HG02610 (cell line): ENCODE measurements at regions not wholly inside any gene's neighbourhood (a gene's known extent, or its start where the extent isn't known, plus 50 kb on each side); places are given as distances from the start of the nearest gene placed in this dataset.
"Not testable (repeated sequence)": the region's sequence is repeated elsewhere in the genome, so short reads cannot be mapped to it uniquely, and the experiment has no call there.

Experiments used
- ATAC-seq: cut with Tn5 transposase; IDR thresholded peaks from one replicate; pipeline ENCODE4 v1.9.1; 2021; ENCODE audit warnings: mild to moderate bottlenecking, moderate library complexity; ENCODE audit not compliant: unreplicated experiment

DNA sequence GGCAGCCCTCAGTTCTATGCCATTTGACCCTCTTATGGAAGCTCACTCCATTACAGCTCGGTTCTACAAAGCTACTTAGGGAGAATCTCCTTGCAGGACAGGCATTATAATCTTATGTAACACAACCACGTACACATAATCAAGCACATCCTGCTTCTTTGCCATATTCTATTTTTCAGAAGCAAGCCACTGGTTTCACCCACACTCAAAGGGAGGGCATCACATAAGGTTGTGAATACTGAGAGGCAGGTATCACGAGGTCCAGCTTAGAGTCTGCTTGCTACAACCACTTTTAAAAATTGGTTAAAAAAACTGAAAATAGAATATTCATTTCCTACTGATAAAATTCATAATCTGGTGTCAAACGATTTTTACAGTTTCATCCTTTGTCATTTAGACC, 589.2 kb downstream of the SLC16A7 start:
- no peak for ATAC-seq

DNA sequence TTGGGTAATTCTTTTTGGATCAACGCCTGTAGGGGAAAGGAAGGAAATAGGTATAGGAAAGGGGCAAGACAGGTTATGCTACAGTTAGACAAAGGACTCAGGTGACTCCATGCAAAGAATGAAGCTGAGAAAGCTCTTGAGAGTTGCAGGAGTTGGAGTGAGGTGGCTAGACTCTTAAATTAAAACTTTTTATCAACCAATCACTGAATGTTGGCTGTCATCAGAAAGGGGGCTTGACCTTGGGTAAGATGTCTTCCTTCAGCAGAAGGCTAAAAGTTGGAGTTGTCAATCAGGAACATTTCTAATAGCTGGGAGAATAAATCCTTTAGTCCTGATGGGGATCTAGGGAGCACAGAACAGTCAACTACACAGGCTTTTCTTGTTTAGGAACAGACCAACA, 595.4 kb downstream of the SLC16A7 start:
- no peak for ATAC-seq

- no peak for ATAC-seq
Observed at GRCh38 chr12:60191676-60192359, 596.0 kb downstream of the SLC16A7 start.

- ATAC-seq, result no peak
Observed at GRCh38 chr12:60194678-60195077, 598.8 kb downstream of the SLC16A7 start.

DNA sequence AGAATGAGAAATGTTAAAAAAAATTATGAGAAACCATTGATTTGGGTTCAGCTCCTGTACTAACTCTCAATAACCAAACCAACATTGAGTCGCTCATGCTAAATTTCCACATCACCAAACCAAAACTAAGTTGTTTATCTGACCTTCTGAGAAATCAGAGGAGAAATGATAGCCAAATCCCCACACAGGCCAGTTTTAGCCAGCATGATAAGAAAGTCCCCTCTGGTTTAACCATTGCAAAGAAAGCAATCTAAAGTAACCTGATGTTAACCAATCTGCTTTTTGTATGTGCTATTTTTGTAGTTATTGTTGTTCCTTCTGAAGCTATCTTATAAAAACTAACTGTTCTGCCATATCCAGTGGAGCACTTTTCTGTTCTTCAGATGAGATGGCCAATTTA, 599.7 kb downstream of the SLC16A7 start:
- no peak for ATAC-seq

DNA sequence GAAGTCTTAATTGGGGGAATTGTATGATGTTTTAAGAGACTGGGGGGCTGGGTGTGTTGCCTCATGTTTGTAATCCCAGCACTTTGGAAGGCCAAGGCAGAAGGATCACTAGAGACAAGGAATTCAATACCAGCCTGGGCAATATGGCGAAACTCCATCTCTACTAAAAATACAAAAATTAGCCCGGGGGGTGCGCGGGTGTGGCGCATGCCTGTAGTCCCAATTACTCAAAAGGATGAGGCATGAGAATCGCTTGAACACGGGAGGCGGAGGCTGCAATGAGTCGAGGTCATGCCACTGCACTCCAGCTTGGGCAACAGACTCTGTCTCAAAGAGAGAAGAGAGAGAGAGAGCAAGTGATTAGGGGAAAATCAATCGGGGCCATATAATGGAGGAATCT, 600.5 kb downstream of the SLC16A7 start:
- no peak for ATAC-seq

- no peak for ATAC-seq
Observed at GRCh38 chr12:60197589-60197988, 601.8 kb downstream of the SLC16A7 start.

DNA sequence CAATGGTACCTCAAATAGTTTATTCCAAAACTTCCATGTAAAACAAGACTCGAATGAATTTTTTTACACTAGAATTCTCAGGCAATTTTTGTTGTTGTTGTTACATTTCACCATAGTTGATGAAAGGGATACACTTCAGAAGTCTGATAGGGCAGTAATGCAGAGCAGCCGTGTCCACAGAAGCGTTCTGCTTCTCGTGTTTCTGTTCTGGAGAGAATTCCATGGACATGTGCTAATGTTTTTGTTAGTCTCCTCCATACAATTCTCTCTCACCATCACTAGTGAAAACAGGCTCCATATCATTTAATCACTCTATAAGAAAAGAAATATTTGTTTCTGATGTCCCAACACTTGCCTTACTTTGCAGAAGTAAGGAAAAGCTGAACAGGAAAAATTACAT, 606.1 kb downstream of the SLC16A7 start:
- no peak for ATAC-seq

DNA sequence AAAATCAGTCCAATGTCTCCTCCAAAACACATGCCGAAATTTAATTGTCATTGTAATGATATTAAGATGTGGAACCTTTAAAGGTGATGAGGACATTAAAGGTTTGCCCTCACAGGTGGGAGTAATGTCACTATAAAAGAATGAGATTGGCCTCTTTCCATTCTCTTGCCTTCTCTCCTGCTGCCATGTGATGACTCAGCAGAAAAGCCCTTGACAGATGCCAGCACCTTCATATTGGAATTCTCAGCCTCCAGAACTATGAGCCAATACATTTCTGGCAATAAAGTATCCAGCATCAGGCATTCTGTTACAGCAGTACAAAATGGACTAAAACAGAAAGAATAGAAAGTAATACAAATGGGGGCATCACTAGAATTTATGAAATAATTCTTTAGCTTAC, 609.7 kb downstream of the SLC16A7 start:
- ATAC-seq, result no peak

- ATAC-seq, result no peak
Observed at GRCh38 chr12:60209521-60209920, 613.7 kb downstream of the SLC16A7 start.

DNA sequence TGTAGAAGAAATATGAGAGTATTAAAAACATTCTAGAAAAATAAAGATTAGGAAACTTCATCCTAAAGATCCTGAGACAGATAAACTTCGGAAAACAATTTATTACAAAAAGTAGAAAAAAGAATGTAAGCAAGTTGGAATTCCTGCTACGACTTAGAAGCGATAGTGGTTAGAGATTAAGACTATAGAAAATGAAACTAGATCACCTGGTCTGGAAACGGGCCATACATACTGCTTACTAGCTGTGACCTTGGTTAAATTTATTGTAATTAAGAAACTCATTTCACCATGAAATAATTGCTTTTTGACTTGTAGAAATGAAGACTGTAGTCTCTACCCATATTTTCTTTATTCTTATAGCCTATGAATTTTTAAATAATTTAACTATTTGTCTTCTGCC, 614.1 kb downstream of the SLC16A7 start:
- no peak for ATAC-seq

GRCh38 chr12:60210756-60211155, 614.9 kb downstream of the SLC16A7 start:
- ATAC-seq, result no peak

GRCh38 chr12:60211244-60211643, 615.4 kb downstream of the SLC16A7 start:
- ATAC-seq, result no peak

GRCh38 chr12:60212159-60213000, 616.6 kb downstream of the SLC16A7 start:
- ATAC-seq, result no peak

DNA sequence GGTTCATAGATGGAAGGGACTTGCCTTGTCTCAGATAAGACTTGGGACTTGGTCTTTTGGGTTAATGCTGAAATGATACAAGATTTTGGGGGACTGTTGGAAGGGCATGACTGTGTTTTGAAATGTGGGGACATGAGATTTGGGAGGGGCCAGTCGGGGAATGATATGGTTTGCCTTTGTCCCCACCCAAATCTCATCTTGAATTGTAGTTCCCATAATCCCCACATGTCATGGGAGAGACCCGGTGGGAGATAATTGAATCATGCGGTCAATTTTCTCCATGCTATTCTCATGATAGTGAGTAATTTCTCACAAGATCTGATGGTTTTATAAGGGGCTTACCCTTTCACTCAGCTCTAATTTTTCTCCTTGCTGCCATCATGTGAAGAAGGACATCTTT, 617.4 kb downstream of the SLC16A7 start:
- ATAC-seq, result not testable (repeated sequence)

DNA sequence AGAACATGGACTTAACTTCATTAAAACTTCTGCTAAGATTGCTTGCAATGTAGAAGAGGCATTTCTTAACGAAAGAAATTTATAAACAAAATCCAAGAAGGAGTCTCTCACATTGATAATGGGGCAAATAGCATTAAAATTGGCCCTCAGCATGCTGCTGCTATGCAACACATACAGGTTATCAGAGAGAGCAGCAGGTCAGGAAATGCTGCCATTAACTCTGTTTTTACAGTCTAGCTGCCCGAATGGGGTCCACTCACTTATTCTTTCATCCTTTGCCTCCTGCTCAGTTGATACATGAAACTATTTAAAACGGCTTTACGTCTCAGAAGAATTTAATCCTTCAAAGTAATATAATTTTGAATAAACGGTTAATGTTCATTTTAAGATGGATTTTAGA, 620.4 kb downstream of the SLC16A7 start:
- no peak for ATAC-seq

- ATAC-seq, result no peak
Observed at GRCh38 chr12:60223242-60223641, 627.4 kb downstream of the SLC16A7 start.

DNA sequence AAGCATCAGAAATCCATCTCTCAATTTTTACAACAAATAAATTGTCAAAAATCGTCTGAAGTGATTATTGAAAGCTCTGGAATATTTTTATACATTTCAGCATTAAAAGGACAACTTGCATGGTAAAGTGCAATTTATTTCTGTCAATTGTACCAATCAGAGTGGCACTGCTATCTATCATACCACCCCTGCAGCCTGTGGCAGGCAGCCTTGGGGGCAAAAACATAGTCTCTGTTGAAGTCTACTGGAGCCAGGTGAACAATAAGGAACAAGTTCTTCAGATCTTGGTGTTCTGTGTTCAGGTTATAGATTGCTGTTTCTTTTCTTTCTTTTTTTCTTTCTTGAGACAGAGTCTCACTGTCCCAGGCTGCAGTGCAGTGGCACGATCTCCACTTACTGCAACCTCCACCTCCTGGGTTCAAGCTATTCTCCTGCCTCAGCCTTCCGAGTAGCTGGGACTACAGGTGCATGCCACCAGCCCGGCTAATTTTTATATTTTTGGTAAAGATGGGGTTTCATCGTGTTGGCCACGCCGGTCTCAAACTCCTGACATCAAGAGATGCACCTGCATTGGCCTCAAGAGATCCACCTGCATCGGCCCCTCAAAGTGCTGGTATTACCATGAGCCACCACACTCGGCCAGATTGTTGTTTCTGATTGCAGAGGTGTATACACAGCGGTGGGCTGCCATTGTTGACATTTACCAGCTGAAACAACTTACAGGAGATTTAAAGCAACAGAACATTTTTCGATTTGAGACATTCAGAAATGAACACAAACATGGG, 629.6 kb downstream of the SLC16A7 start:
- ATAC-seq, result no peak

DNA sequence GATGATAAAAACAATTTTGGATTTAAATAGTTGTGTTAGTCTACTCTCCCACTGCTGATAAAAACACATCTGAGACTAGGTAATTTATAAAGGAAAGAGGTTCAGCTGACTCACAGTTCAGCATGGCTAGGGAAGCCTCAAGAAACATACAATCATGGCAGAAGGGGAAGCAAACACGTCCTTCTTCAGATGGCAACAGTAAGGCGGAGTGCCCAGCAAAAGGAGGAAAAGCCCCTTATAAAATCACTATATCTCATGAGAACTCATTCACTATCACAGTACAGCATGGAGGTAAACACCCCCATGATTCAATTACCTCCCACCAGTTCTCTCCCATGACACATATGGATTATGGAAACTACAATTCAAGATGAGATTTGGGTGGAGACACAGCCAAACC, 632.1 kb downstream of the SLC16A7 start:
- ATAC-seq, result no peak

DNA sequence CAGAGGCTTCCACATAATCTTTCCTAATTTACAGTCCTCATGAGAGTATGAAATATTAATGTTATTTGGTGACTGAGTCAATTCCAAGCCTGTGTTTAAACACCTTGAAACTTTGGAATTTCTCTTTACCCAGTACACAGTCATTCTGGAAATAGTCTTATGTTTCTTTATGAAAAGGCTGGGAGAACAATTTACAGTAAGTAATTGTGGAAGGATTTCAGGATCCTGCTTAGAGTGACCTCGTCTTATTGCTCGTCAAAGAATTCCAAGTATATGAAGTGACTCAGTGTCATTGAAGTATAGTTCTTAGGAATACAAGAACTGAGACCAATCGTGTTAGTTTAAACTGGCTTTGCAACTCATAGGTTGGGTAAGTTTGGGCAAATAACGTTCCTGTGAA, 634.2 kb downstream of the SLC16A7 start:
- ATAC-seq, result no peak

DNA sequence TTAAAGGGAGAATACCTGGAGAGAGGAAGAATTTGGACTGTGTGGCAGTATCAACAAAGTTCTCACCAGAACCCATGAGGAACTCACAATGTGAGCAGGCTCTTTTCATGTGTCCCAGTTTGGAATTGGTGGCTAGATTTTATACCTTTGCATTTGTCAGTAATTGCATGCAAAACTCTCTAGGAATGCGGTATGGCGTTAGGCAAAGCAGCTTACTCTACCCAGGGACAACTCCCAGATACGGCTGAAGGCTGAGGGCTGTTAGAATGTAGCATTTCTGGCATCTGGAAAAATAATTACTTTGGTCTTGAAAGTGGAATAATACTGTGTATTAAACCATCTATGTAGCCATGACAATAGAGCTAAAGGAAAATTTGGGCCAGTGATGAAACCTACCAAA, 635.5 kb downstream of the SLC16A7 start:
- ATAC-seq, result no peak
